CD4-positive, alpha-beta memory T cell (primary cell): ENCODE measurements at regions not wholly inside any gene's neighbourhood (a gene's known extent, or its start where the extent isn't known, plus 50 kb on each side); places are given as distances from the start of the nearest gene placed in this dataset.
"Not testable (repeated sequence)": the region's sequence is repeated elsewhere in the genome, so short reads cannot be mapped to it uniquely, and the experiment has no call there.

Experiments
- CTCF ChIA-PET: fragments of 350-600 bp; sonication (Branson Sonifier 250); formaldehyde crosslinking; loops from one replicate; lab custom pipeline; 2021; ENCODE audit warnings: inconsistent platforms; ENCODE audit not compliant: partially characterized antibody; lab: Charles Lee
- POLR2A ChIA-PET: fragments of 350-600 bp; sonication (Branson Sonifier 250); formaldehyde crosslinking; loops from one replicate; lab custom pipeline; 2021; ENCODE audit not compliant: partially characterized antibody; lab: Charles Lee
- DNase-seq, 5 donors: peaks; one replicate each; pipeline versions ENCODE4 v3.0.0 to v3.0.0-alpha.2; 2020 to 2022; ENCODE audit warnings: mixed read lengths in 1 of 5
- H3K27ac ChIP-seq: one replicate; pipeline ENCODE4 v1.7.0; 2013; ENCODE audit warnings: low read depth, low read length
- H3K27me3 ChIP-seq: 2 replicates; pipeline ENCODE4 v1.7.0; 2013; ENCODE audit warnings: mild to moderate bottlenecking, low read length, moderate library complexity; ENCODE audit not compliant: insufficient read depth
- H3K36me3 ChIP-seq: 2 replicates; pipeline ENCODE4 v1.7.0; 2013; ENCODE audit warnings: mild to moderate bottlenecking, low read length, moderate library complexity; ENCODE audit not compliant: insufficient read depth
- H3K4me1 ChIP-seq: 2 replicates; pipeline ENCODE4 v1.7.0; 2013; ENCODE audit warnings: mild to moderate bottlenecking, low read length, moderate library complexity; ENCODE audit not compliant: insufficient read depth
- H3K4me3 ChIP-seq, 2 donors: one replicate each; pipeline ENCODE4 v1.7.0; 2013; ENCODE audit warnings: low read length in 2 of 2, mild to moderate bottlenecking in 1 of 2
- H3K9me3 ChIP-seq, 2 donors: one replicate each; pipeline ENCODE4 v1.7.0; 2013; ENCODE audit warnings: low read length in 2 of 2, control low read depth in 1 of 2; ENCODE audit not compliant: control insufficient read depth in 1 of 2
- H3K27ac Mint-ChIP-seq, 7 donors: one replicate each; pipeline ENCODE4 v1.8.0; 2020 to 2021; ENCODE audit warnings: mixed read lengths in 7 of 7, mild to moderate bottlenecking in 6 of 7, inconsistent platforms in 3 of 7, moderate library complexity in 3 of 7
- H3K27me3 Mint-ChIP-seq, 2 donors: one replicate each; pipeline ENCODE4 v1.8.0; 2020 to 2021; ENCODE audit warnings: mixed read lengths in 2 of 2
- H3K36me3 Mint-ChIP-seq, 2 donors: one replicate each; pipeline ENCODE4 v1.8.0; 2020 to 2021; ENCODE audit warnings: mixed read lengths in 2 of 2, inconsistent platforms in 1 of 2, mild to moderate bottlenecking in 1 of 2
- H3K4me1 Mint-ChIP-seq, 4 donors: one replicate each; pipeline ENCODE4 v1.8.0; 2020 to 2021; ENCODE audit warnings: mixed read lengths in 4 of 4, mild to moderate bottlenecking in 1 of 4
- H3K4me3 Mint-ChIP-seq, 8 donors: one replicate each; pipeline ENCODE4 v1.8.0; 2020 to 2021; ENCODE audit warnings: mixed read lengths in 8 of 8, mild to moderate bottlenecking in 7 of 8, moderate library complexity in 6 of 8, inconsistent platforms in 3 of 8
- H3K9me3 Mint-ChIP-seq, 8 donors: one replicate each; pipeline ENCODE4 v1.8.0; 2020 to 2021; ENCODE audit warnings: mixed read lengths in 8 of 8, mild to moderate bottlenecking in 5 of 8, inconsistent platforms in 3 of 8, moderate library complexity in 1 of 8
- intact Hi-C: fragments of 100-400 bp; cut with micrococcal nuclease; formaldehyde crosslinking; loops from one replicate; pipeline ENCODE4 v1.15.1; 2023

DNA sequence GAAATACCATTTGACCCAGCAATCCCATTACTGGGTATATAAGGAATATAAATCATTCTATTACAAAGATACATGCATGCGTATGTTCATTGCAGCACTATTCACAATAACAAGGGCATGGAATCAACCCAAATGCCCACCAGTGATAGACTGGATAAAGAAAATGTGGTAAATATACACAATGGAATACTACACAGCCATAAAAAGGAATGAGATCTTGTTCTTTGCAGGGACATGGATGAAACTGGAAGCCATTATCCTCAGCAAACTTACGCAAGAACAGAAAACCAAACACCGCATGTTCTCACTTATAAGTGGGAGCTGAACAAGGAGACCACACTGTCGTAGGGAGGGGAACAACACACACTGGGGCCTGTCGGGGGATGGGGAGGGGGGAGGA is 57.3 kb upstream of the PIP4K2A start:
- H3K4me1 ChIP-seq, H3K36me3 ChIP-seq, H3K27ac ChIP-seq, DNase-seq, CTCF ChIA-PET, H3K27ac Mint-ChIP-seq, H3K4me3 ChIP-seq, intact Hi-C loops, H3K4me3 Mint-ChIP-seq, POLR2A ChIA-PET, H3K36me3 Mint-ChIP-seq, H3K27me3 ChIP-seq, H3K9me3 ChIP-seq, H3K27me3 Mint-ChIP-seq, H3K4me1 Mint-ChIP-seq: not testable (repeated sequence)
- peaks cover 2 to 33% (median 7%) of the 10 kb centered on the region in 8 donors for H3K9me3 Mint-ChIP-seq

DNA sequence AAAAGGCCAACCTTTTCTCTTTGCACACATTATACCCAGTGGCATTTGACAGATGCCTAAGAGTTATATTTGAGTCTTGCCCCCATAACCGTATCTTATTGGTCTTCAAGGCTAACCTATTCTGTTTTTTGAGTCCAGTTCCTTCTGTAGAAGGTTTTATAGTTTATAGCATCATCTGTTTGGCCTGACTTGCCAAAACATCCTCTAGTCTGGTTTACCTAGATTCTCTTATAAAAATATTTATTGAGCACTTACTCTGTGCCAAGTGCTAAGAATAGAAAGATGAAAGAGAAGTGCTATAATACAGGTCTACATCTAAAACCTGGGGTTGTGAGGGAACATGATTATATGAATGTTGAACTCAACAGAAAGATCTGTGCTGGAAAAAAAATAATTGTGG is 55.9 kb upstream of the PIP4K2A start:
- H3K4me3 ChIP-seq: no peak overlapping the region
- H3K36me3 ChIP-seq: no peaks in the 10 kb centered on the region
- Mint-ChIP-seq H3K4me1 (no peaks in the 10 kb centered on the region), H3K27ac (no peak overlapping the region), H3K27me3 (peaks cover 0 to 3% of the 10 kb centered on the region in 2 donors), H3K36me3 (peaks cover 1 to 3% of the 10 kb centered on the region in 2 donors), H3K9me3 (peaks cover 0 to 25% (median 4%) of the 10 kb centered on the region in 8 donors), H3K4me3 (no peak overlapping the region)
- H3K27ac ChIP-seq: no peak overlapping the region
- POLR2A ChIA-PET: no interaction called here
- no peaks in the 10 kb centered on the region for H3K27me3 ChIP-seq
- intact Hi-C loops: no loop called here
- H3K9me3 ChIP-seq: no peaks in the 10 kb centered on the region
- CTCF ChIA-PET: no interaction called here
- no peak for DNase-seq
- no peaks in the 10 kb centered on the region for H3K4me1 ChIP-seq

DNA sequence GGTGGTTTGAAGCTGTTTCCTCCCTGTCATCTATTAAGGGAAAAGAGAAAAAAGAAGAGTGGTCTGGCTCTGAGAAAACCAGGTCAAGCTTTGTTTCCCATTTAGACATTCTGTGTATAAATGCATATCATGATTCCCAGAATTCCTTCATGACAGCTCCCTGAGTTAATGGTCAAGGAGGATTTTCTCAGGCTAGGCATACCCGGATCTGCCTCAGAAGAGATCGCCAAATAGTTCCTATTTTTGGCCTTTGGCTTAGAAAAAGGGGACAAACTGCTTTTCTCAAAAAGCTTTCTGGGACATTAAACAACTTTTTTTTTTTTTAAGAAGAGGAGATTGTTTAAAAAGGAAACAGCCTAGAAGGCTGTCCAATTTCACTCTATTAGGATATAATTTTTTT is 53.5 kb upstream of the PIP4K2A start:
- DNase-seq: no peak
- no peaks in the 10 kb centered on the region for H3K4me1 ChIP-seq
- ChIA-PET POLR2A (no interaction called here), CTCF (no interaction called here)
- no peaks in the 10 kb centered on the region for H3K36me3 ChIP-seq
- no peaks in the 10 kb centered on the region for H3K9me3 ChIP-seq
- H3K27me3 ChIP-seq: no peaks in the 10 kb centered on the region
- Mint-ChIP-seq H3K4me3 (no peak overlapping the region), H3K27me3 (peaks cover 0 to 4% of the 10 kb centered on the region in 2 donors), H3K9me3 (peaks cover 0 to 24% (median 4%) of the 10 kb centered on the region in 8 donors), H3K36me3 (peaks cover 1 to 3% of the 10 kb centered on the region in 2 donors), H3K27ac (no peak overlapping the region), H3K4me1 (no peaks in the 10 kb centered on the region)
- H3K27ac ChIP-seq: no peak overlapping the region
- intact Hi-C loops: no loop called here
- no peak overlapping the region for H3K4me3 ChIP-seq

DNA sequence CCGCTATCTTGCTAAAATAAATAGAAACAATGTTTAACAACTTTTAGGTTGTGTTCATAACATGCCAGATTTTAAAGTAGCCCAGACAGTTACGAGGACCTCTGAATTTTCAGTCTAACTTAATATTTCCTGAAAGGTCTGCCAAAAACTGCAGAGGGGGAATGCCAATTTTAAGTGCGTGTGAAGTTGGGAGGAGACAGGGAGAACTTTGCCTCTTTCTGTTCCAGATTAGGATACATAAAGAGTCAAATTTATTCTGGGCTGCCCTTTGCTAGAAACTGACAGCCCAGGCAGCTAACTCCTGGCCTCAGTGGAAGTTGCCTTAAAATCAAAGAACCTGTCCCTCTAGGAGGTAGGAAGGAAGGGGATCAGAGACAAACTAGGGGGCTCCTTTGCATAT is 52.3 kb upstream of the PIP4K2A start:
- Mint-ChIP-seq H3K4me1 (no peaks in the 10 kb centered on the region), H3K4me3 (no peak overlapping the region), H3K27ac (no peak overlapping the region), H3K36me3 (peaks cover 1 to 3% of the 10 kb centered on the region in 2 donors), H3K9me3 (peaks cover 0 to 24% (median 4%) of the 10 kb centered on the region in 8 donors), H3K27me3 (peaks cover 4 to 5% of the 10 kb centered on the region in 2 donors)
- Histone ChIP-seq H3K4me1 (no peaks in the 10 kb centered on the region), H3K36me3 (no peaks in the 10 kb centered on the region), H3K4me3 (no peak overlapping the region), H3K9me3 (no peaks in the 10 kb centered on the region), H3K27ac (no peak overlapping the region), H3K27me3 (no peaks in the 10 kb centered on the region)
- ChIA-PET POLR2A (no interaction called here), CTCF (no interaction called here)
- no peak for DNase-seq
- intact Hi-C loops: no loop called here

DNA sequence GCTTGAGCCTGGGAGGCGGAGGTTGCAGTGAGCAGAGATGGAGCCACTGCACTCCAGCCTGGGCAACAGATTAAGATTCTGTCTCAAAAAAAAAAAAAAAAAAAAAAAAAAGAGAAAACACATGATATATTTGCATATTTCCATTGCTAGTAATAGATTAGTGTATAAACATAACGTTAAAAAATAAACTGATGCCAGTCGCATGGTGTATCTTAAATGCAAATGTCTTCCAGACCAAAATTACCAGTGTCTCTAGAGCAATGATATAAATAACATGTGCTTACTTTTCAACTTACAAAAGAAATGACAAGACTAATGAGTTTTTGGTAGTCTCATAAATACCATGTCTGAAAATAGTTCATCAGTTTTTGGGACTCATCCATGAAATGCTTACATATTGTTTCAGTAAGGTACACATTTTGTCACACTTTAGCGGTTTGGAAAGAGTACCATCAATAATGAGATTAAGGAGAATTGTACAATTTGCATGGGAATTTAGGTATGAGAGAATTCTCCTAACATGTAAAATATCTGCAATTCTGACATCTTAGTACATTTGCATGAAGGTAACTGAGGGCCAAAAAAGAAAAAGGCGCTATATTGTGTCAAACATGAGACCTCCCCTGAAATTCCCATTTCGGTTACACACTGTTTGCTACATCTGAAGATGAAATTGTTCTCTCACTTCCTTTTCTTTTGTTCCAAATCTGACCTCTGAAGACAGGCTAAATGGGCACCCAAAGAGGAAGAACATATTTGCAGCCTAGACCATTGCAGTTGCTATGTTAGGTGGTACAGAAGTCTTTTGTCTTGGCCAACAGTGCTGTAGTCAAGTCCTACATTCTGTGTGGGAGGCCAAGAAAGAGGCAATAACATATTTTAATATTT is 51.5 kb upstream of the PIP4K2A start:
- Histone ChIP-seq H3K36me3 (no peaks in the 10 kb centered on the region), H3K27ac (no peak overlapping the region)
- H3K27ac Mint-ChIP-seq: no peak overlapping the region

DNA sequence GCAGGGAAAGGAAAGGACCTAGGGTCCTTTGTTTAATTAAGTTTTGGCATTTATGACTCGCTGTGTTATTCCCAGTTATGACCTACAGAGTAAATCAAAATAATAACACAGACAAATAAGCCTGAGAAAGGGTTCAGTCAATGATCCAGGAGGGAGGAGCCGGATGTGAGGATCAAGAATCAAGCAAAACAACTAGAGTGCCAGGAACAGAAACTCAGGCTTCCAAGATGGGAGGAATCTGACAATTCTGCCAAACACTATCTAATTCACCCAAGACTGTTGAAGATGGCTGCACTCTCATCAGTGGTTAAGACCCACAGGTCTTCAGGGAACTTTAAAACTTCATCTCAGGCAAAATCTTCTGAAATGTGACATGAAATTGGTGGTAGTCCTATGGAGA is 50.3 kb upstream of the PIP4K2A start:
- Mint-ChIP-seq H3K36me3 (peaks cover 0 to 3% of the 10 kb centered on the region in 2 donors), H3K27me3 (peaks cover 7 to 8% of the 10 kb centered on the region in 2 donors), H3K27ac (peak overlapping the region in 1 of 7 donors; percentile 66), H3K4me3 (no peak overlapping the region), H3K4me1 (no peaks in the 10 kb centered on the region), H3K9me3 (peaks cover 0 to 15% (median 4%) of the 10 kb centered on the region in 8 donors)
- no peaks in the 10 kb centered on the region for H3K27me3 ChIP-seq
- CTCF ChIA-PET: no interaction called here
- intact Hi-C loops: no loop called here
- POLR2A ChIA-PET: no interaction called here
- no peaks in the 10 kb centered on the region for H3K4me1 ChIP-seq
- DNase-seq: no peak
- H3K36me3 ChIP-seq: no peaks in the 10 kb centered on the region
- H3K9me3 ChIP-seq: no peaks in the 10 kb centered on the region
- no peak overlapping the region for H3K27ac ChIP-seq
- no peak overlapping the region for H3K4me3 ChIP-seq

More for the DNA sequence above, 51.5 kb upstream of the PIP4K2A start:
- DNase-seq: no peak
- Mint-ChIP-seq H3K9me3 (peaks cover 0 to 19% (median 4%) of the 10 kb centered on the region in 8 donors), H3K4me3 (no peak overlapping the region), H3K27me3 (peaks cover 4 to 5% of the 10 kb centered on the region in 2 donors), H3K36me3 (peaks cover 1 to 3% of the 10 kb centered on the region in 2 donors), H3K4me1 (no peaks in the 10 kb centered on the region)
- Histone ChIP-seq H3K4me3 (no peak overlapping the region), H3K27me3 (no peaks in the 10 kb centered on the region), H3K4me1 (no peaks in the 10 kb centered on the region), H3K9me3 (no peaks in the 10 kb centered on the region)
- intact Hi-C loops: no loop called here
- ChIA-PET POLR2A (no interaction called here), CTCF (no interaction called here)
